K562 (cell line): ENCODE measurements at regions not wholly inside any gene's neighbourhood (a gene's known extent, or its start where the extent isn't known, plus 50 kb on each side); places are given as distances from the start of the nearest gene placed in this dataset.

Source experiments
- ATAC-seq: fragments of 200-7000 bp; cut with Tn5 transposase; 3 replicates; pipeline ENCODE4 v1.9.1; 2020; ENCODE audit warnings: moderate library complexity
- BruUV-seq: library from RNA; stranded (reverse); fragments of 400-500 nt; replicated peaks from 2 replicates; lab custom pipeline; 2021; lab: Mats Ljungman, UMichigan
- CTCF ChIA-PET: fragments of 300-600 bp; formaldehyde crosslinking; extraction: SDS; loops from one replicate; lab custom pipeline; 2021; ENCODE audit warnings: low intra/inter-chr PET ratio; lab: Yijun Ruan, JAX
- POLR2A ChIA-PET: fragments of 300-600, 350-650 bp; sonication (Branson Sonifier 250); formaldehyde crosslinking; extraction: SDS; loops from one replicate; lab custom pipeline; 2021; ENCODE audit warnings: antibody characterized with exemption, inconsistent platforms; lab: Yijun Ruan, JAX
- DNase-seq, 4 experiments: peaks; one replicate each; pipeline versions ENCODE4 v3.0.0 to v3.0.0-alpha.2; 2011 to 2018; ENCODE audit warnings: low spot score in 3 of 4, mixed read lengths in 3 of 4; ENCODE audit errors: extremely low read depth in 1 of 4
- FAIRE-seq: peaks from 2 replicates; lab custom pipeline; 2011; peaks lifted over from hg19 to GRCh38; lab: Jason Lieb, UNC
- H2AFZ ChIP-seq: 2 replicates; pipeline ENCODE4 v1.6.0; 2011; ENCODE audit warnings: low read depth, low read length, control low read depth, inconsistent platforms
- H3K27ac ChIP-seq: fragments of 200-600 bp; 3 replicates; pipeline ENCODE4 v1.8.0; 2011; ENCODE audit warnings: low read depth, mild to moderate bottlenecking, control low read depth, inconsistent platforms, low read length, moderate library complexity, mixed read lengths; ENCODE audit errors: extremely low read depth
- H3K27me3 ChIP-seq, 2 experiments: fragments of 300-600 bp in 1 of 2; 2 replicates in 1 of 2; 3 replicates in 1 of 2; pipeline versions ENCODE4 v1.6.0 to v1.8.0; 2011; ENCODE audit warnings: inconsistent platforms in 2 of 2, low read length in 2 of 2, mild to moderate bottlenecking in 1 of 2, mixed read lengths in 1 of 2, moderate library complexity in 1 of 2; ENCODE audit not compliant: control insufficient read depth in 2 of 2, insufficient read depth in 2 of 2
- H3K36me3 ChIP-seq: fragments of 300-600 bp; 3 replicates; pipeline ENCODE4 v1.8.0; 2011; ENCODE audit warnings: mild to moderate bottlenecking, low read length, inconsistent platforms; ENCODE audit not compliant: control insufficient read depth, insufficient read depth
- H3K4me1 ChIP-seq, 2 experiments: fragments of 200-600 bp in 1 of 2; replicated peaks in 1 of 2; 2 replicates in 1 of 2; 3 replicates in 1 of 2; pipeline versions ENCODE4 v1.5.1 to v1.8.0; 2011; ENCODE audit warnings: inconsistent platforms in 2 of 2, low read length in 2 of 2, mild to moderate bottlenecking in 1 of 2, mixed read lengths in 1 of 2, moderate library complexity in 1 of 2; ENCODE audit not compliant: control insufficient read depth in 2 of 2, insufficient read depth in 2 of 2
- H3K4me2 ChIP-seq: 2 replicates; pipeline ENCODE4 v1.6.1; 2011; ENCODE audit warnings: low read length, control low read depth, inconsistent platforms, mixed read lengths; ENCODE audit not compliant: insufficient read depth
- H3K4me3 ChIP-seq: fragments of 200-600 bp; sonication (generic), shearing (Covaris generic); 2 replicates; pipeline ENCODE4 v1.5.1; 2016; ENCODE audit warnings: control low read depth, inconsistent platforms
- H3K79me2 ChIP-seq: fragments of 200-600 bp; 3 replicates; pipeline ENCODE4 v1.8.0; 2011; ENCODE audit warnings: low read length, inconsistent platforms; ENCODE audit not compliant: control insufficient read depth, insufficient read depth
- H3K9ac ChIP-seq, 2 experiments: 2 replicates each; pipeline versions ENCODE4 v1.6.0 to v1.6.1; 2011; ENCODE audit warnings: low read depth in 2 of 2, low read length in 2 of 2, control low read depth in 1 of 2, inconsistent platforms in 1 of 2, mild to moderate bottlenecking in 1 of 2, mixed read lengths in 1 of 2; ENCODE audit not compliant: insufficient read depth in 1 of 2
- H3K9me1 ChIP-seq: one replicate; pipeline ENCODE4 v1.6.0; 2011; ENCODE audit warnings: inconsistent platforms, mild to moderate bottlenecking, low read length, moderate library complexity; ENCODE audit not compliant: control insufficient read depth, insufficient read depth
- H3K9me3 ChIP-seq: replicated peaks from 2 replicates; pipeline ENCODE4 v1.5.1; 2011; ENCODE audit warnings: low read depth, low read length, inconsistent platforms; ENCODE audit not compliant: control insufficient read depth, insufficient read depth
- H4K20me1 ChIP-seq: replicated peaks from 2 replicates; pipeline ENCODE4 v1.6.1; 2011; ENCODE audit warnings: low read length, inconsistent platforms, mixed read lengths; ENCODE audit not compliant: control insufficient read depth, insufficient read depth
- DNMT1 ChIP-seq: fragments of 450-650 bp; IDR thresholded peaks from 2 replicates; pipeline ENCODE4 v1.6.1; 2016; ENCODE audit warnings: antibody characterized with exemption, mild to moderate bottlenecking
- E4F1 ChIP-seq: fragments of 250-450 bp; sonication (Bioruptor Pico); IDR thresholded peaks from 2 replicates; pipeline ENCODE4 v1.5.0; 2021; ENCODE audit warnings: mild to moderate bottlenecking, borderline replicate concordance
- FIP1L1 ChIP-seq: fragments of 200-400 bp; formaldehyde crosslinking; IDR thresholded peaks from 2 replicates; pipeline ENCODE4 v1.6.1; 2018; ENCODE audit warnings: mild to moderate bottlenecking, low read depth, low read length; ENCODE audit not compliant: poor library complexity, severe bottlenecking
- NFXL1 ChIP-seq: fragments of 450-650 bp; formaldehyde crosslinking; IDR thresholded peaks from 2 replicates; pipeline ENCODE4 v1.4.0; 2021; ENCODE audit warnings: mild to moderate bottlenecking
- POLR2H ChIP-seq: IDR thresholded peaks from 2 replicates; pipeline ENCODE4 v1.6.1; 2016; ENCODE audit warnings: missing genetic modification characterization, low read depth, mild to moderate bottlenecking, control low read depth, missing compliant biosample characterization, moderate library complexity
- POLR3G ChIP-seq: IDR thresholded peaks from 2 replicates; pipeline ENCODE4 v1.6.1; 2011; ENCODE audit not compliant: insufficient read length, insufficient replicate concordance; ENCODE audit errors: extremely low read depth
- RERE ChIP-seq: sonication (generic); formaldehyde crosslinking; IDR thresholded peaks from 2 replicates; pipeline ENCODE4 v1.8.0; 2023; ENCODE audit warnings: missing genetic modification reagents, mild to moderate bottlenecking, borderline replicate concordance
- TGIF2 ChIP-seq: sonication (generic); formaldehyde crosslinking; IDR thresholded peaks from 2 replicates; pipeline ENCODE4 v1.8.1; 2022; ENCODE audit warnings: mild to moderate bottlenecking, missing genetic modification reagents, moderate library complexity
- ZBED1 ChIP-seq: IDR thresholded peaks from 2 replicates; pipeline ENCODE4 v1.6.1; 2014
- ZBTB26 ChIP-seq: fragments of 450-650 bp; formaldehyde crosslinking; IDR thresholded peaks from 2 replicates; pipeline ENCODE4 v1.4.0; 2022; ENCODE audit warnings: missing genetic modification characterization
- ZBTB5 ChIP-seq: fragments of 450-650 bp; IDR thresholded peaks from 2 replicates; pipeline ENCODE4 v1.6.1; 2017; ENCODE audit warnings: antibody characterized with exemption
- WGBS: fragments of 100-300 bp; shearing (Covaris generic); methylation state at CpG from one replicate; pipeline ENCODE4 v1.1.6; 2016; ENCODE audit warnings: low coverage, mixed read lengths; ENCODE audit not compliant: insufficient coverage; ENCODE audit errors: missing lambda C conversion rate; 5-methylcytosine and 5-hydroxymethylcytosine counted together
- in situ Hi-C: fragments of 300-500 bp; cut with MboI; formaldehyde crosslinking; loops from 4 replicates; pipeline ENCODE4 v1.15.0; 2018; ENCODE audit warnings: inconsistent platforms, mixed read lengths
- intact Hi-C: fragments of 100-400 bp; cut with micrococcal nuclease; formaldehyde crosslinking; loops from 2 replicates; pipeline ENCODE4 v1.14.2; 2022

- no peaks in the 10 kb centered on the region for H3K4me1 ChIP-seq
- H3K4me3 ChIP-seq, result no peak overlapping the region
- ChIA-PET POLR2A (no interaction called here), CTCF (no interaction called here)
- WGBS, result 3% methylated on average over 7 of the region's 9 CpGs
- H2AFZ ChIP-seq, result no peak overlapping the region
- no peak for FAIRE-seq
- no peaks in the 10 kb centered on the region for H3K36me3 ChIP-seq
- DNase-seq, result no peak
- H3K9me1 ChIP-seq, result no peaks in the 10 kb centered on the region
- intact Hi-C loops (no loop called here), in situ Hi-C loops (no loop called here)
- ATAC-seq, result no peak
- 0 out of 2 replicates have a peak, but pooled peaks cover 3% of the 10 kb centered on the region for H3K9me3 ChIP-seq
- no peak overlapping the region for H3K27ac ChIP-seq
- no peak overlapping the region for H3K4me2 ChIP-seq
- H4K20me1 ChIP-seq, result no peaks in the 10 kb centered on the region
- no peak overlapping the region for H3K9ac ChIP-seq
- peaks cover 0 to 15% of the 10 kb centered on the region in 2 experiments; a peak in 1 of 5 replicates for H3K27me3 ChIP-seq
- no TSS peak for BruUV-seq
- H3K79me2 ChIP-seq, result no peaks in the 10 kb centered on the region
- TF ChIP-seq FIP1L1 (no peak), ZBTB5 (no peak), ZBTB26 (no peak), TGIF2 (no peak), NFXL1 (CRISPR knock-in tag) (no peak), RERE (no peak), POLR2H (tag) (no peak), E4F1 (CRISPR knock-in tag) (no peak), POLR3G (no peak), DNMT1 (no peak), ZBED1 (no peak)
Observed at GRCh38 chr10:124296121-124296812, 122.5 kb downstream of the OAT start.
